PFSK-1 (cell line): ENCODE measurements at regions not wholly inside any gene's neighbourhood (a gene's known extent, or its start where the extent isn't known, plus 50 kb on each side); places are given as distances from the start of the nearest gene placed in this dataset.

Source experiments
- FOXP2 ChIP-seq: optimal IDR thresholded peaks from 2 replicates; pipeline ENCODE3; 2011; ENCODE audit warnings: borderline replicate concordance, control low read depth, inconsistent platforms; ENCODE audit not compliant: insufficient read depth; ENCODE audit errors: extremely low read length, extremely low read depth
- POLR2AphosphoS5 ChIP-seq: IDR thresholded peaks from 2 replicates; pipeline ENCODE4 v1.6.1; 2012; ENCODE audit warnings: low read depth, mild to moderate bottlenecking, control low read depth, low read length, moderate library complexity
- REST ChIP-seq, 2 experiments: IDR thresholded peaks; 2 replicates each; pipeline versions ENCODE4 v1.6.1 to v1.8.0; 2011 to 2012; ENCODE audit warnings: low read depth in 2 of 2, low read length in 2 of 2, control low read depth in 1 of 2, inconsistent platforms in 1 of 2, mild to moderate bottlenecking in 1 of 2, moderate library complexity in 1 of 2; ENCODE audit not compliant: insufficient read depth in 1 of 2
- SIN3A ChIP-seq: IDR thresholded peaks from 2 replicates; pipeline ENCODE4 v1.6.1; 2012; ENCODE audit warnings: mild to moderate bottlenecking, low read length, moderate library complexity, borderline replicate concordance; ENCODE audit not compliant: insufficient read depth
- TAF1 ChIP-seq: IDR thresholded peaks from 2 replicates; pipeline ENCODE4 v1.6.1; 2012; ENCODE audit warnings: low read length, control low read depth, borderline replicate concordance; ENCODE audit not compliant: insufficient read depth

- TF ChIP-seq SIN3A (no peak), POLR2AphosphoS5 (no peak), FOXP2 (no peak), REST (IDR thresholded peaks at IDR 0.05; ENCODE audit: insufficient read depth in 1 of 2, low read depth in 2 of 2, low read length in 2 of 2) (no peak), TAF1 (no peak)
These were observed 766.4 kb upstream of the LUZP2 start for GRCh38 chr11:23730307-23730998.

DNA sequence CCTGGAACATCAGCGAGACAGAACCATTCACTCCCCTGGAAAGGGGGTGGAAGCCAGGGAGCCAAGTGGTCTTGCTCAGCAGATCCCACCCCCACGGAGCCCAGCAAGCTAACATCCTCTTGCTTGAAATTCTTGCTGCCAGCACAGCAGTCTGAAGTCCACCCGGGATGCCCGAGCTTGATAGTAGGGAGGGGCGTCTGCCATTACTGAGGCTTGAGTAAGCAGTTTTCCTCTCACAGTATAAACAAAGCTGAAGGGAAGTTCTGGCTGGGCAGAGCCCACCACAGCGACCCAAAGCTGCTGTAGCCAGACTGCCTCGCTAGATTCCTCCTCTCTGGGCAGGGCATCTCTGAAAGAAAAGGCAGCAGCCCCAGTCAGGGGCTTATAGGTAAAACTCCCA lies 764.8 kb upstream of the LUZP2 start:
- TF ChIP-seq FOXP2 (no peak), TAF1 (no peak), REST (IDR thresholded peaks at IDR 0.05; ENCODE audit: insufficient read depth in 1 of 2, low read depth in 2 of 2, low read length in 2 of 2) (no peak), SIN3A (no peak), POLR2AphosphoS5 (no peak)

DNA sequence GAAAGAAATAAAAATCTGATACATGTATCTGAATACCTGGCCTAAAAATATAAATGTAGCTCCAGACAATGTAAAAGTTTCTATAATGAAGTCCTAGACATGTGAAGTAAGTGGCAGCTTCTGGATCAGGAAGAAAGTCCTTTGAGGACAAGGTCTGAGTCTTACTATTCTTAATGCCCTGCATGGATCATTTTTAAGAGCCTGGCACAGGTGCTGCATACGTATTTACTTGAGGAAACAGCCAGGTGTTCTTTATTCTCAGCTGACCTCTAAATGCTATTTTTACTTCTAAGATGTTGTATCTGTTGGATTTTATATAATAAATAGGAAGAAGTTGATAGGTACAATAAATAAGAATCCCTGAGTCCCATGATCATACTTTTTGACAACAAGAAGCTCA lies 750.0 kb upstream of the LUZP2 start:
- TF ChIP-seq SIN3A, result no peak
- no peak for TF ChIP-seq REST (IDR thresholded peaks at IDR 0.05; ENCODE audit: insufficient read depth in 1 of 2, low read depth in 2 of 2, low read length in 2 of 2)
- no peak for TF ChIP-seq TAF1
- no peak for TF ChIP-seq POLR2AphosphoS5
- no peak for TF ChIP-seq FOXP2

- no peak for TF ChIP-seq REST (IDR thresholded peaks at IDR 0.05; ENCODE audit: insufficient read depth in 1 of 2, low read depth in 2 of 2, low read length in 2 of 2)
- no peak for TF ChIP-seq TAF1
- no peak for TF ChIP-seq FOXP2
- TF ChIP-seq SIN3A, result no peak
- no peak for TF ChIP-seq POLR2AphosphoS5
These were observed 747.0 kb upstream of the LUZP2 start for GRCh38 chr11:23749762-23750430.
